AG09319 (cell line): ENCODE measurements at regions not wholly inside any gene's neighbourhood (a gene's known extent, or its start where the extent isn't known, plus 50 kb on each side); places are given as distances from the start of the nearest gene placed in this dataset.

Experiments used
- DNase-seq: peaks from one replicate; pipeline ENCODE4 v3.0.0-alpha.2; 2010; ENCODE audit warnings: low read depth; ENCODE audit errors: extremely low read depth
- TF ChIP-seq, protein P1 (sequence below): IDR thresholded peaks from 2 replicates; pipeline ENCODE4 v1.5.1; 2011; ENCODE audit warnings: low read depth, mild to moderate bottlenecking, inconsistent platforms, low read length, moderate library complexity

DNA sequence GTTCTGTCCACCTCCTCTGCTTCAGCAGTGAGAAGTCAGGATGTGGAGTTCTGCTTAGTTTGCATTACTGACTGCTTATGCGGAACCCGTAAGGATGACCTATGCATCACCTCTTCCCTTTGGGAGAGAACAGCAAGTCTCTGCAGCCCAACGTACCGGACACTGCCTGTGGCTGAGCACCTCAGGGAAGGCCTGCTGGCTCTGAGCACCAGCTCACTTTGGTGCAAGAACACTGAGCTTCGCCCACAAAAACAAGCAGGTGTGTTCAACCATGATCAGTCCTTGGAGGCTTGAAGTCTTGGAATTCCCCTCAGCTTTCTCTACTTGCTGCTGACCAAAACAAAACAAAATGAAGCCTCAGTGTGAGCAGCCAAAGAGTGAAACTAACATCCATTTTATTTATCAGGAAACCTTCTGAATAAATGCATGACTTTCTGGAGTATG is 52.7 kb upstream of the NCK2 start:
- no peak for DNase-seq
- TF ChIP-seq, protein P1, sequence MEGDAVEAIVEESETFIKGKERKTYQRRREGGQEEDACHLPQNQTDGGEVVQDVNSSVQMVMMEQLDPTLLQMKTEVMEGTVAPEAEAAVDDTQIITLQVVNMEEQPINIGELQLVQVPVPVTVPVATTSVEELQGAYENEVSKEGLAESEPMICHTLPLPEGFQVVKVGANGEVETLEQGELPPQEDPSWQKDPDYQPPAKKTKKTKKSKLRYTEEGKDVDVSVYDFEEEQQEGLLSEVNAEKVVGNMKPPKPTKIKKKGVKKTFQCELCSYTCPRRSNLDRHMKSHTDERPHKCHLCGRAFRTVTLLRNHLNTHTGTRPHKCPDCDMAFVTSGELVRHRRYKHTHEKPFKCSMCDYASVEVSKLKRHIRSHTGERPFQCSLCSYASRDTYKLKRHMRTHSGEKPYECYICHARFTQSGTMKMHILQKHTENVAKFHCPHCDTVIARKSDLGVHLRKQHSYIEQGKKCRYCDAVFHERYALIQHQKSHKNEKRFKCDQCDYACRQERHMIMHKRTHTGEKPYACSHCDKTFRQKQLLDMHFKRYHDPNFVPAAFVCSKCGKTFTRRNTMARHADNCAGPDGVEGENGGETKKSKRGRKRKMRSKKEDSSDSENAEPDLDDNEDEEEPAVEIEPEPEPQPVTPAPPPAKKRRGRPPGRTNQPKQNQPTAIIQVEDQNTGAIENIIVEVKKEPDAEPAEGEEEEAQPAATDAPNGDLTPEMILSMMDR: no peak

GRCh38 chr2:105690566-105690965 is 54.1 kb upstream of the NCK2 start:
- DNase-seq: no peak
- TF ChIP-seq, protein P1: no peak

DNA sequence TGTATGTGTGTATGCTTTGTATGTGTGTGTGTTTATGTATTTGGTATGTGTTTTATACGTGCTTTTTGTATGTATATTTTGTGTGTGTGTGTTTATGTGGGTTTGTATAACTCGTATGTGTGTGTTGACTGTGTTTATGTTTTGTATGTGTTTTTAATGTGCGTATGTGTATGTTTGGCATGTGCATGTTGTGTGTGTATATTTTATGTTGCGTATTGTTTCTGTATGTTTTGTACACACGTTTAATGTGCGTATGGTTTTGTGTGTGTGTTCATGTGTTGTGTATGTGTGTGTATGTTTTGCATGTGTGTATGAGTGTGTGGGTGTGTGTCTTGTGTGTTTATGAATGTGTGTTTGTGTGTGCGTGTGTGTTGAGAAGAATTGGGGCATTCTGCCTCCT is 55.2 kb upstream of the NCK2 start:
- no peak for DNase-seq
- TF ChIP-seq, protein P1: no peak

- TF ChIP-seq, protein P1: no peak
- no peak for DNase-seq
These were observed 55.8 kb upstream of the NCK2 start for GRCh38 chr2:105688946-105689345.

DNA sequence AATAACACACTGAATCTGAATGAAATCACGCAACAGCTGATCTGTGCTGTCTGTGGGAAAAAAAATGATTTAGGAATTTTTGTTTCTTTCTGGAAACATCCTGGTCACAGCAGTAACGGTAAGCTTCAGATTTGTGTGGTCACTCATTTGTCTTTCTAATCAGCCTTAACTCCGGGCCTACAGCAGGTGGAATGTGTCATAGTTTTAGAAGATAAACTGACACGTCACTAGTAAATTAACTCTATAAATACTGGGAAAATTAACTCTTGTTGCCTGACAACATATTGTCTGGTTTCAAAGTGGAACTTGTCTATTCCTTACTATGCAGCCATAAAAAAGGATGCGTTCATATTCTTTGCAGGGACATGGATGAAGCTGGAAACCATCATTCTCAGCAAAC is 58.1 kb upstream of the NCK2 start:
- DNase-seq: no peak
- TF ChIP-seq, protein P1: no peak

DNA sequence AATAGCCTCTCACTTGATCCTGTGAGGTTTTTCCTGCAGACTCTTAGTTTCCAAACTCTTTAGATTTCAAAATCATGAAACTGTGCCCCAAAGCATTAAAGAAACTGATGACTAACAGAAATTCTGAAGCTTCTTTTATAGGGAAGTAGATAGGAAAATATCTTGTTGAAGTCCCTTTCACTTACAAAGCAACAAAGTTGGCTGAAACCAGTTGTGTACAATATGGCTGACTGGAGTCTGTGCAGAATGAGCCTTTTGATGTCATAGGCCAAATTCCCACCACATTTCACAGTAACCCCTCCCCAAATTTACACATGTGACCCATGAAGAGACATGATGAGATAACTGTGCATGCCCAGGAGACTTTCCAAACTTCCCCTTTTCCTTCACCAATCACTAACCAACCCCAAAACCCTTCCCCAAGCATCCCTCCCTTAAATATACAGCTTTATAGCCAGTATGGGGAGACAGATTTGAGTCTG is 61.7 kb upstream of the NCK2 start:
- DNase-seq: no peak
- TF ChIP-seq, protein P1: no peak

DNA sequence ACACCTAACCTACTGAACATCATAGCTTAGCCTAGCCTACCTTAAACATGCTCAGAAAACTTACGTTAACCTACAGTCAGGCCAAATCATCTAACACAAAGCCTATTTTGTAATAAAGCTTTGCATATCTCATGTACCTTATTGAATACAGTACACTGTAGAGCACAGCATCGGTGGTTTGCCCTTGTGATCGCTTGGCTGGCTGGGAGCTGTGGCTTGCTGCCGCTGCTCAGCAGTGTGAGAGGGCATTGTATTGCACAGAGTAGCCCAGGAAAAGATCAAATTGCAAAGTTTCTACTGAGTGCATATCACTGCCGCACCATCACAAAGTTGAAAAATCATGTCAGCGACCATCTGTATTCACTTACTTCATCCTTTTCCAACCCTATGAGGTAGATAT is 62.3 kb upstream of the NCK2 start:
- TF ChIP-seq, protein P1: no peak
- no peak for DNase-seq
